NCI-H2196 treated with DMSO at 0.1 percent for 48 hours (cell line): ENCODE measurements at regions not wholly inside any gene's neighbourhood (a gene's known extent, or its start where the extent isn't known, plus 50 kb on each side); places are given as distances from the start of the nearest gene placed in this dataset.
"Not testable (repeated sequence)": the region's sequence is repeated elsewhere in the genome, so short reads cannot be mapped to it uniquely, and the experiment has no call there.

Experiments used
- DNase-seq: peaks from one replicate; lab custom pipeline; 2025; ENCODE audit not compliant: unreplicated experiment; lab: John Stamatoyannopoulos, UW

GRCh38 chr1:4166713-4167112 lies 266.6 kb upstream of the C1orf174 start:
- DNase-seq = no peak

DNA sequence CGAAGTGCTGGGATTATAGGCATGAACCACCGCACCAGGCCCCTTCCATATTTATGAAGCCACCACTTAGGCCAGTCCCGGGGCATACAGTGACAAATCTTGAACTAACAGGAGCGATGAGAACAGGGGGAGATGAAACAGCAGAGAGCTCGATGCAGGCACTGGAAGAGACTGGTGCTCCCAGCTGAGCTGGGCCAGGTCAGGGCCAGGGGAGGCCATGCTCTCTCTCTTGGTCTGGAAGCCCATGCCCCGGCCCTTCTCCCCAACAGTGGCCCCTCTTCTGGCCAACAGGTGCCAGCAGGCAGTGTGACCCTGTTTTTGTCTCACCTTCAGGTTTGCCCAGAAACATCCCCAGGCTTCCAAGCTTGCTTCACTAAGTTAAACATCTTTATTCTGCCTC lies 269.9 kb upstream of the C1orf174 start:
- DNase-seq = no peak

- DNase-seq = no peak
These were observed 270.7 kb upstream of the C1orf174 start for GRCh38 chr1:4170548-4171340.

DNA sequence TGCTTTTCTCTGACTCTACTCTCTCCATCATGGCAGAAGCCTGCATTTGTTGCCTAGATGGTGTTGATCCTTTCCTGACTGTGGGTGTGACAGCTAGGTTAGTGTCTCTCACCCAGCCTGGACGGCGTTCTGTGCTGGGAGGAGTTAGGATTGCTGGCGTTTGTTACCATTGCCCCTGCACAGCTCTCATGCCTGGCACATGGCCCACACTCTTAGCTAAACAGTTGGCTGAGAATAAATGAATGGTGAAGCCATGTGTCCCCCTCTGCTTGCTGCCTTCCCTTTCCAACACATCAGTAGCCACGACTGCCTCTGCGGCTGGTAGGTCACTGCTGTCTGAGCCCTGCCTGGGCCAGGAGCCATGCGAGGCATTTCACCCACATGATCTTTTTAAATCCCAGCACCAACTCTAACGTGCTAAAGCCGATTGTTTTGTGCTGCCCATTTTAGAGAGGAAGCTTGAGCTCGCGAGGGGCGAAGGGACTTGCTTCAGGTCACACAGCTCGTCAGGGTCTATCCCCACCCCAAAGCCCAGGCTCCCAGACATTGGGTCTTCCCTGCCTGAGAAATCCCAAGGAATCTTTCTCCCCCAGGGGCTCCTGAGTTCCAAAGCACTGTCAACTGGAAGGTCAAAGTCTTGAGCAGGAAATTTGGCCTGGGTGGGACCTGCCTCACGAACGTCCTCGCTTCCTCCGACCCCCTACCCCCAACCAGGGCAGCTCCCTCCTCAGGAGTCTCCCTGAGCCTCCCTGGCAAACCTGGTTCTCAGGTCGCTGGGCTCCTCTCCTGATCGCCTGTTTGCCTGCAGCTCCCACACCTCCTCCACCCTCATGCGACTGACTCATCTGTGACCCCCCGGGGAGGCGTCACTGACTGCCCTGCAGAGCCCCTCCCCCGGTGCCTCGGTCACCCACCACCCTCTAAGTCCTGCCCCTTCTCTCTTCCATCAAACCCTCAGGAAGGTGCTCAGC lies 271.7 kb upstream of the C1orf174 start:
- DNase-seq = no peak

DNA sequence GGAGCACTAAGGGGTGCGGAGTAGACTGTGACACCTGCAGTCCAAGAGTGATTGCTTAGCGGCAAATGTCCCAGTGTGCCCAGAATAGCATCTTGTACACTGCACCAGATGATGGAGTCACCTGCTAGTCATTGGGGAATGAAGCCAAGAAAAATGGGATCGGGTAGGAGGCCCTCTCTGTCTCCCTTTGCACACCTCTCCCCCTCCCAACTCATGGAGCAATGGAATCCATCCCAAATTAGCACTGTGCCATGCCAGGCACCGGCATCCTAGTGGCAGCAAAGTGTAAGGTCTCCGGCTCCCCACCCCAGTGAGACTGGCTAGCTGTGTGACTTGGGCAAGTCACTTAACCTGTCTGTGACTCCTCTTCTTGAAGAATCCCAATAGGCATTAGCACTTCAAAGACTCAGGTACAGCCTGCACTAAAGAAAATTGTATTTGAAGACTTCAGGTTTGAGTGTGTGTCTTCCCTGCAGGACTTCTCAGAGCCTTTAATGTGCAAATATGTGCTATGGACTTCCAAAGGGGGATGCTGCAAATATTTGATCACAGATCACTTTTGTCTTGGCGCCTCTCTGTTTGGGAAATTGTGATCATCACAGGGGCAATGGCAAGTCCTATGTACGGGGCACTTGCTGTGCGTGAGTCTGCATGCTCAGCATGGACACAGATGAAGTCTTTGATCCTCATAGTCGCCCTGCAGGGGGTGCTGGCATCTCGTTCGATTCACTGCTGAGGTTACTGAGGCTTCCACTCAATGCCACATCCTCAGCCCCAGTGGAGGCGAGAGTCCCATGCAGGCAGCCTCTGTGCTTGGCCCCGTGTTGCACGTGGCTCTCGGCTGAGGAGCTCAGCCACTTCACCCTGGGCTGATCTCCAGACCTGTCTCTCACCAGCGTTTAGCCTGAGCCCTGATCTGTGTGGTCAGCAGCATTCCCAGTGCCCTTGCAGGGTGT lies 272.9 kb upstream of the C1orf174 start:
- DNase-seq = peak; percentile 9

DNA sequence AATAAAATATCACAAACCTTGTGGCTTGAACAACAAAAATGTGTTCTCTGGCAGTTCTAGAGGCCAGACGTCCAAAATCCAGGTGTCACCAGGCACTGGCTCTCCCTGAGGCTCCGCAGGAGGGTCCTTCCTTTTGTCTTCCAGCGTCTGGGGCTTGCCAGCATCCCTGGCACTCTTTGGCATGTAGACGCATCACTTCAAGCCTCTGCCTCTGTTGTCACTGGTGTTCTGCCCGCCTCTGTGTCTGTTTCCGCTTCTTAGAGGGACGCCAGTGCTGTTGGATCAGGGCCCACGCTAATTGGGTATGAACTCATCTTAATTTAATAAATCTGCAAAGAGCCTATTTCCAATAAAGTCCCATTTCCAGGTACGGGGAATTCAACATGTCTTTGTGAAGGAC lies 273.7 kb upstream of the C1orf174 start:
- no peak for DNase-seq

DNA sequence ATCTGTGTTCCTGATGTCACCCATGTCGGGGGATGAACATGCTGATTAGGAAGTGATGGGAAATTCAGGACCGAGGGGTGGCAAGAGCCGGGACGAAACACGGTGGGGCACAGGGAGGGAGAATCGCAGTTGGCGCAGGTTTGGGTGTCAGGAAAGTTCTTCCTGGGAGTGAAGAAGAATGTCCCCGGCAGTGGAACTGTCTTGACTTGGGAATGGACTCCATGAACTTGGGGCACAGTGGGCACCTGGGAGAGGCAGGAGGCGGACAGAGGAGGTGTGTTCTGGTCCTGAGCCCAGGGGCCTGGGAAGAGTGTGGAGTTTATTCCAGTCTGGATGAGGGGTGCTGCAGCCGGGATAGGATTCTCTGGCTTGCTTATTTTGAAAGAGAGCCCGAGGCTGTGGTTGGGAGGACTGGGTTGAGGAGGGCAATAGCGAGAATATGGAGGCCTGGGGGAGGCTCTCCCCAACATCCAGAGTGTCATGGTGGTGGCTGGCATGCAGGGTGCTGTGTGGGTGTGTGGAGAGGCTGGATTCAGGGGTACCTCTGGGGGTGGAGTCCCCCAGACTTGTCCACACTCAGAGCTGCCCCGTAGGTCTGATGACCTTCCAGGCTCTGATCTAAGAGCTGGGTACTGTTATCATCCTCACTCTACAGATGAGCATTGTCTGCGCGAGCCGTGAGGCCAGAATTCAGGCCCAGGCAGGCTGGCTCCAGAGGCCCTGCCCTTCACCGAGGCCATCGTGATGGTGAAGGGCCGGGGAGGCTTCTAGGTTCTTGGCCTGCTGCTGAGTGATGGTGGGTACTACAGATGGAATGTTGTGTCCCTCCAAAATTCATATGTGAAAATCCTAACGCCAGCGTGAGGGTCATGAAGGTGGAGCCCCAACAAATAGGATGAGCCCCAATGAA lies 274.5 kb upstream of the C1orf174 start:
- DNase-seq = no peak

- no peak for DNase-seq
These were observed 275.7 kb upstream of the C1orf174 start for GRCh38 chr1:4175566-4176405.

GRCh38 chr1:4176841-4177240 lies 276.8 kb upstream of the C1orf174 start:
- no peak for DNase-seq

GRCh38 chr1:4177425-4178150 lies 277.5 kb upstream of the C1orf174 start:
- DNase-seq = no peak

DNA sequence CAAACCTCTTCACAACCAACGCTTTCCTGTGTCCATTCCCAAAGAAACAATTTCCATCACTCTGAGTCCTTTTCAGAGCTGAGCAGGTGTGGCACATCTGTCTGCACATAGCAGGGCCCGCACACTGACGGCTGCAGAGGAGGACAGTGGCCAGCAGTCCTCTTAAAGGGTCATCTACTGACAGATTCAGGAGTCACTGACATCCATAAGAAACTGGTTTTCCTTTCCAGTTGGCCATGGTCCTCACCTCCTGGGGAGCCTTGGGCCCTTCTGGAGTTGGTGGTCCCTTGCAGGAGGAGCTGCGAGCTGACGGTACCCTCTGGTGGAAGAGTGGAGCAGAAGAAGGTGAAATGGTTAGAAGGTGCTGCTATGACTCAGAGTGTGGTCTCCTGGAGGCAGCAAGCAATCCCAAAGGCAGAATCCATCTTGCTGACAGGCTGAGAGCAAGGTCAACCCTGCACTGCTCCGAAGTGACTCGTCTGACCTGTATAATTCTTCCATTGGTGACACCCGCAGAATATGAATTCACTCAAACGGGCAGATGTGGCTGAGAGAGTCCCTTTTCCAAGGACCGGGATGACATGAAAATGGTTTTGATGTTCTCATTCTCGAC lies 278.5 kb upstream of the C1orf174 start:
- no peak for DNase-seq

- no peak for DNase-seq
These were observed 280.1 kb upstream of the C1orf174 start for GRCh38 chr1:4179914-4180735.

GRCh38 chr1:4186486-4186885 lies 286.4 kb upstream of the C1orf174 start:
- not testable (repeated sequence) for DNase-seq

GRCh38 chr1:4203501-4203900 lies 303.4 kb upstream of the C1orf174 start:
- no peak for DNase-seq

- DNase-seq = no peak
These were observed 307.1 kb upstream of the C1orf174 start for GRCh38 chr1:4207183-4207582.

GRCh38 chr1:4207842-4208692 lies 308.0 kb upstream of the C1orf174 start:
- DNase-seq = no peak
